Stomach (tissue), 8 donors: ENCODE measurements at regions not wholly inside any gene's neighbourhood (a gene's known extent, or its start where the extent isn't known, plus 50 kb on each side); places are given as distances from the start of the nearest gene placed in this dataset.

ENCODE experiments used
- DNase-seq, 2 donors: peaks; one replicate each; pipeline versions ENCODE4 v3.0.0 to v3.0.0-alpha.2; 2013 to 2019
- H3K27ac ChIP-seq, 5 donors: fragments of 200-600 bp in 4 of 5; sonication (generic) in 4 of 5; one replicate each; pipeline ENCODE4 v1.5.1; 2013 to 2019; ENCODE audit warnings: mild to moderate bottlenecking in 1 of 5, moderate library complexity in 1 of 5
- H3K27me3 ChIP-seq, 3 donors: fragments of 200-600 bp; sonication (generic); one replicate each; pipeline ENCODE4 v1.5.1; 2017 to 2019; ENCODE audit warnings: mixed run types in 1 of 3
- H3K36me3 ChIP-seq, 4 donors: fragments of 200-600 bp; sonication (generic); 1 replicate in 3 of 4; 2 replicates in 1 of 4; pipeline ENCODE4 v1.5.1; 2016 to 2019
- H3K4me1 ChIP-seq, 4 donors: fragments of 200-600 bp; sonication (generic); one replicate each; pipeline ENCODE4 v1.5.1; 2016 to 2019
- H3K4me3 ChIP-seq, 4 donors: fragments of 200-600 bp; sonication (generic) in 3 of 4; one replicate each; pipeline ENCODE4 v1.5.1; 2016 to 2019; ENCODE audit warnings: mild to moderate bottlenecking in 1 of 4
- H3K9me3 ChIP-seq, 4 donors: fragments of 200-600 bp; sonication (generic); one replicate each; pipeline ENCODE4 v1.5.1; 2016 to 2019
- CTCF ChIP-seq, 7 experiments: fragments of 450-650 bp in 4 of 7; fragments of 200-600 bp in 3 of 7; sonication (generic) in 3 of 7; IDR thresholded peaks; one replicate each; pipeline ENCODE4 v1.5.1; 2016 to 2019; ENCODE audit warnings: antibody characterized with exemption in 7 of 7, control low read depth in 2 of 7, mild to moderate bottlenecking in 1 of 7
- EP300 ChIP-seq: sonication (generic); formaldehyde crosslinking; IDR thresholded peaks from one replicate; pipeline ENCODE4 v1.6.1; 2017; ENCODE audit warnings: antibody characterized with exemption
- POLR2A ChIP-seq, 4 donors: fragments of 450-650 bp; IDR thresholded peaks; one replicate each; pipeline ENCODE4 v1.6.1; 2016; ENCODE audit warnings: antibody characterized with exemption in 4 of 4, control low read depth in 2 of 4, mild to moderate bottlenecking in 1 of 4, moderate library complexity in 1 of 4
- POLR2AphosphoS5 ChIP-seq, 3 donors: sonication (generic); formaldehyde crosslinking; IDR thresholded peaks; one replicate each; pipeline ENCODE4 v1.6.1; 2016; ENCODE audit warnings: antibody characterized with exemption in 3 of 3
- WGBS, 5 donors: extraction: QIAGEN DNeasy Blood & Tissue Kit in 3 of 5; methylation state at CpG; one replicate each; pipeline versions ENCODE4 v1.1.5 to v1.1.7; 2013 to 2018; 5-methylcytosine and 5-hydroxymethylcytosine counted together
- intact Hi-C: fragments of 100-400 bp; cut with DNase I; formaldehyde crosslinking; loops from one replicate; pipeline ENCODE4 v1.15.1; 2023; ENCODE audit warnings: low total_unique reads
- donor health status: healthy with polysubstance abuse.
- donor health status: Bipolar disorder and iron deficiency.
- donor health status: healthy.

- no peaks in the 10 kb centered on the region for H3K36me3 ChIP-seq
- 93 to 97% (median 97%) methylated on average over 6 of the region's 6 CpGs for WGBS, 5 donors
- TF ChIP-seq EP300 (no peak), POLR2AphosphoS5 (IDR thresholded peaks at IDR 0.05) (no peak)
- no peak overlapping the region for H3K27ac ChIP-seq
- H3K9me3 ChIP-seq, result no peaks in the 10 kb centered on the region
- H3K4me3 ChIP-seq, result no peak overlapping the region
- intact Hi-C loops, result no loop called here
- no peaks in the 10 kb centered on the region for H3K4me1 ChIP-seq
- DNase-seq, result no peak
- H3K27me3 ChIP-seq, result no peaks in the 10 kb centered on the region
These were observed 169.8 kb downstream of the BTG1 start for GRCh38 chr12:91975891-91976290.

GRCh38 chr12:91974541-91975085, 171.0 kb downstream of the BTG1 start:
- no peaks in the 10 kb centered on the region for H3K27me3 ChIP-seq
- DNase-seq, result no peak
- intact Hi-C loops, result no loop called here
- H3K36me3 ChIP-seq, result no peaks in the 10 kb centered on the region
- 79 to 87% (median 84%) methylated on average over 3 of the region's 3 CpGs for WGBS, 5 donors
- H3K27ac ChIP-seq, result no peak overlapping the region
- H3K9me3 ChIP-seq, result no peaks in the 10 kb centered on the region
- no peak overlapping the region for H3K4me3 ChIP-seq
- no peak for TF ChIP-seq POLR2A (IDR thresholded peaks at IDR 0.05)
- no peak for TF ChIP-seq POLR2AphosphoS5 (IDR thresholded peaks at IDR 0.05)
- no peak for TF ChIP-seq CTCF (IDR thresholded peaks at IDR 0.05)
- no peak for TF ChIP-seq EP300
- H3K4me1 ChIP-seq, result no peaks in the 10 kb centered on the region

- Histone ChIP-seq H3K4me3 (no peak overlapping the region), H3K9me3 (no peaks in the 10 kb centered on the region), H3K36me3 (no peaks in the 10 kb centered on the region), H3K27ac (no peak overlapping the region), H3K4me1 (no peaks in the 10 kb centered on the region), H3K27me3 (no peaks in the 10 kb centered on the region)
- intact Hi-C loops, result no loop called here
- 58 to 82% (median 72%) methylated on average over 2 of the region's 2 CpGs for WGBS, 5 donors
- no peak for TF ChIP-seq POLR2AphosphoS5 (IDR thresholded peaks at IDR 0.05)
- no peak for DNase-seq
These were observed 171.8 kb downstream of the BTG1 start for GRCh38 chr12:91973813-91974212.

GRCh38 chr12:91972896-91973295, 172.8 kb downstream of the BTG1 start:
- Histone ChIP-seq H3K27me3 (no peaks in the 10 kb centered on the region), H3K36me3 (no peaks in the 10 kb centered on the region), H3K4me3 (no peak overlapping the region), H3K4me1 (no peaks in the 10 kb centered on the region), H3K9me3 (no peaks in the 10 kb centered on the region), H3K27ac (no peak overlapping the region)
- WGBS, 5 donors, result 94 to 100% (median 97%) methylated on average over 1 of the region's 1 CpG
- intact Hi-C loops, result no loop called here
- no peak for TF ChIP-seq CTCF (IDR thresholded peaks at IDR 0.05)
- no peak for TF ChIP-seq EP300
- no peak for TF ChIP-seq POLR2AphosphoS5 (IDR thresholded peaks at IDR 0.05)
- no peak for TF ChIP-seq POLR2A (IDR thresholded peaks at IDR 0.05)
- no peak for DNase-seq

- H3K4me1 ChIP-seq, result no peaks in the 10 kb centered on the region
- no peak for DNase-seq
- no peak overlapping the region for H3K4me3 ChIP-seq
- H3K27me3 ChIP-seq, result no peaks in the 10 kb centered on the region
- H3K27ac ChIP-seq, result no peak overlapping the region
- WGBS, 5 donors, result 93 to 97% (median 95%) methylated on average over 3 of the region's 3 CpGs
- H3K9me3 ChIP-seq, result no peaks in the 10 kb centered on the region
- TF ChIP-seq POLR2AphosphoS5 (IDR thresholded peaks at IDR 0.05) (no peak), EP300 (no peak), POLR2A (IDR thresholded peaks at IDR 0.05) (no peak), CTCF (IDR thresholded peaks at IDR 0.05) (no peak)
- intact Hi-C loops, result no loop called here
- H3K36me3 ChIP-seq, result no peaks in the 10 kb centered on the region
These were observed 176.9 kb downstream of the BTG1 start for GRCh38 chr12:91968777-91969171.
